Prostate gland (tissue), 2 donors: ENCODE measurements at regions not wholly inside any gene's neighbourhood (a gene's known extent, or its start where the extent isn't known, plus 50 kb on each side); places are given as distances from the start of the nearest gene placed in this dataset.

Source experiments
- CTCF ChIP-seq, 4 experiments: fragments of 200-600 bp in 2 of 4; fragments of 450-650 bp in 2 of 4; sonication (generic) in 2 of 4; IDR thresholded peaks; 1 replicate in 3 of 4; 2 replicates in 1 of 4; pipeline ENCODE4 v1.5.1; 2016 to 2019; ENCODE audit warnings: antibody characterized with exemption in 4 of 4, mild to moderate bottlenecking in 2 of 4, moderate library complexity in 2 of 4
- POLR2A ChIP-seq: fragments of 450-650 bp; IDR thresholded peaks from one replicate; pipeline ENCODE4 v1.6.1; 2016; ENCODE audit warnings: antibody characterized with exemption, mild to moderate bottlenecking
- POLR2AphosphoS5 ChIP-seq: sonication (generic); formaldehyde crosslinking; IDR thresholded peaks from one replicate; pipeline ENCODE4 v1.6.1; 2017; ENCODE audit warnings: antibody characterized with exemption

DNA sequence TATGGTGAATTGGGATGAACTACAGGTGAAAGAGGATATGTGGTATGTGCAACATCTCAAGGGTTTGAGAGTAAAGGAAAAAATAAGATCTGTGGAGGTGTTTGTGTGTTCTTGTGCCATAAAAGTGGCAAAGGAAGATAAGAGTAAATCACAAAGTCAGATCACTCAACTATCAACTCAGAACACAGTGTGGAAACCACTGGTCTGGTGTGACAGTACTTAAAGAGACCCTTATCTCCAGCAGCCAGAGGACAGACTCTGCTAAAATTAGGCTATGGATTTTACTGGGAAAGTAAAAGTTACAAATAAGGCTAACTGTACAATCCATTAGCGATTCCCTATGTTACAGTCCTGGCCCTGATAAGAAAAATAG lies 54.0 kb upstream of the PRDM8 start:
- TF ChIP-seq CTCF (IDR thresholded peaks at IDR 0.05), result no peak
- no peak for TF ChIP-seq POLR2A
- no peak for TF ChIP-seq POLR2AphosphoS5
